ENCODE measurements at regions not wholly inside any gene's neighbourhood (a gene's known extent, or its start where the extent isn't known, plus 50 kb on each side); places are given as distances from the start of the nearest gene placed in this dataset.

DNA sequence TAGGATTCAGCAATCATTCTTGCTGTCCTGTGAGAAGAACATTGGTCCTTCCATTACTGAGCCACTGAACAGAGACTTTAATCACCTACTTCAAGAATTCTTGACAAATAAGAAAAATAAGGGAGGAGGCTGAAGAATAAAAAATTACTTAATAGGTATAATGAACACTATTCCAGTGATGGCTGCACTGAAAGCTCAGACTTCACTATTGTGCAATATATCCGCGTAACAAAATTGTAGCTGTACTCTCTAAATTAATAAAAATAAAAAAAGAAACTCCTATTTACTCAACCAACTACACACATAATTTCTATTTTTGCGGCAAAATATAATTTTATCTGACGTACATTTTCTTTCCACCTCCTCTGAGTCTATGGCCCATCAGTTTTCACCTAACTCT, 2441.0 kb downstream of the PCDH7 start:
- no peak overlapping the region for H3K4me3 ChIP-seq (ENCODE audit: low read length)
- no peak for DNase-seq (ENCODE audit: low read depth)
- TF ChIP-seq, protein P1, sequence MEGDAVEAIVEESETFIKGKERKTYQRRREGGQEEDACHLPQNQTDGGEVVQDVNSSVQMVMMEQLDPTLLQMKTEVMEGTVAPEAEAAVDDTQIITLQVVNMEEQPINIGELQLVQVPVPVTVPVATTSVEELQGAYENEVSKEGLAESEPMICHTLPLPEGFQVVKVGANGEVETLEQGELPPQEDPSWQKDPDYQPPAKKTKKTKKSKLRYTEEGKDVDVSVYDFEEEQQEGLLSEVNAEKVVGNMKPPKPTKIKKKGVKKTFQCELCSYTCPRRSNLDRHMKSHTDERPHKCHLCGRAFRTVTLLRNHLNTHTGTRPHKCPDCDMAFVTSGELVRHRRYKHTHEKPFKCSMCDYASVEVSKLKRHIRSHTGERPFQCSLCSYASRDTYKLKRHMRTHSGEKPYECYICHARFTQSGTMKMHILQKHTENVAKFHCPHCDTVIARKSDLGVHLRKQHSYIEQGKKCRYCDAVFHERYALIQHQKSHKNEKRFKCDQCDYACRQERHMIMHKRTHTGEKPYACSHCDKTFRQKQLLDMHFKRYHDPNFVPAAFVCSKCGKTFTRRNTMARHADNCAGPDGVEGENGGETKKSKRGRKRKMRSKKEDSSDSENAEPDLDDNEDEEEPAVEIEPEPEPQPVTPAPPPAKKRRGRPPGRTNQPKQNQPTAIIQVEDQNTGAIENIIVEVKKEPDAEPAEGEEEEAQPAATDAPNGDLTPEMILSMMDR (conservative IDR thresholded peaks at IDR 0.05; ENCODE audit: low read length): no peak

DNA sequence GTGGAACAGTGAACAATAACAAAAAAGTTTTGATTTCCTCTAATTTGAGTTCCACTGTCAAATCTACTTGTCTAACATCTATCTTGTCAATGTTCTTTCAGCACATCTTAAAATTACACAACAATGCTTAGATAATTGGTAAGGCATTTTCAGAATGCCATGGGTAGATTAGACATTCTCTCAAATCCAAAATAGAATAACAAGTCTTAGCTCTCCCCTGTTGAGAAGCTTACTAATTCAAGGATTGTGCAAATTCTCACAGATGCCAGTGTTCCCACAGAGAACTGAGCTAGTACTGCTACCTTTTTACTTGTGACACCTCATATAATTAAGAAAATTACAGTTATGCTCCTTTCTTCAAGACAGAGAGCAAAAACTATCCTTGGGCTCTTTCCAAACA, 2442.0 kb downstream of the PCDH7 start:
- TF ChIP-seq, protein P1 (conservative IDR thresholded peaks at IDR 0.05; ENCODE audit: low read length): no peak
- DNase-seq (ENCODE audit: low read depth): peak; percentile 2
- H3K4me3 ChIP-seq (ENCODE audit: low read length): no peak overlapping the region

DNA sequence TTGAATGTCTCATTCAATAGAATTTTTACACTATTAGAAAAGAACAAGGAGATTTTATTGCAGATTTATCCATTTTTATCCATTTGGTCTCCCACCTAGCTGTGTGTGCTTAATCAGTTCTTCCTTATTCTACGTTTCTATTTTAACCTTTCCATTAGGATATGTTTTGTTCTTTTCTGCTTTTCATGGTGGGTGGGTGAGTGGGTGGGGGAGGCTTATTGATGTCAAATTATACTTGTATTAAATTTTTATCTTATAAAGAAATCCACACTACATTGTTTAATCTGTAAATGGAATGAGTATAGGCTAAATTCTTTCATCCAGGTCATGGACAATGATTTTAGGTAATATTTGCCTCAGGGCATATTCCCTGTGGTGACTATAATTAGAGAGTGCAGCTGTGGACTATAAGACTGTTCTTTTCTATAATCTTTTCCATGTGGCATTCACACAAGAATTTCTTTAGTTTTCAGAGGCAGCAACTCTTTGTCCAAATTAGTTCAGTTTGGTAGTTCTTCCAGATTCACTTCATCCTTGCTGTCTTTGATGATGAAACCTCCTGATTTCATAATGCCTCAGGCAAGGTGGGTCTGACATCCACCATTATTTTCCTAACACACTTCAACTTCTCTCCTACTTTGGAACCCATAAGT, 2451.8 kb downstream of the PCDH7 start:
- DNase-seq (ENCODE audit: low read depth): no peak
- TF ChIP-seq, protein P1 (conservative IDR thresholded peaks at IDR 0.05; ENCODE audit: low read length): no peak
- H3K4me3 ChIP-seq (ENCODE audit: low read length): no peak overlapping the region

DNA sequence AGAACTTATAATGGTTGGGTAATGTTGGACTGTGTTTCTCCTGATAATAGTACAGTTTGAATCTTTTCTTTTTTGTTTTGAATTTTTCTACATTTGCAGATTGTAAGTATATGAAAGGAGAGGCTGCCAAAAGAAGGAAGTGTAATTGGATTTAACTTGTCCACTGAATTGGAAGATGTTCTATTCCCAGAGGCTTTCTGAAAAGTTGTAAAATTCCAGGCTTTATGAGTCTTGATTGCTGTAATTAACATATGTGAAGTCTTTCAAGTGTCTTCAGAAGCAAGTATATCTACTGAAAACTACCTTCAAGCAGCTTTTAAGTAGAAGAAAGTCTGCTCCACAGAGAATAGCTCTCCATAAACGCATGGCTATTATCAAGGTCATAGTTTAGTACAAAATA, 2456.4 kb downstream of the PCDH7 start:
- no peak overlapping the region for H3K4me3 ChIP-seq (ENCODE audit: low read length)
- DNase-seq (ENCODE audit: low read depth): no peak

DNA sequence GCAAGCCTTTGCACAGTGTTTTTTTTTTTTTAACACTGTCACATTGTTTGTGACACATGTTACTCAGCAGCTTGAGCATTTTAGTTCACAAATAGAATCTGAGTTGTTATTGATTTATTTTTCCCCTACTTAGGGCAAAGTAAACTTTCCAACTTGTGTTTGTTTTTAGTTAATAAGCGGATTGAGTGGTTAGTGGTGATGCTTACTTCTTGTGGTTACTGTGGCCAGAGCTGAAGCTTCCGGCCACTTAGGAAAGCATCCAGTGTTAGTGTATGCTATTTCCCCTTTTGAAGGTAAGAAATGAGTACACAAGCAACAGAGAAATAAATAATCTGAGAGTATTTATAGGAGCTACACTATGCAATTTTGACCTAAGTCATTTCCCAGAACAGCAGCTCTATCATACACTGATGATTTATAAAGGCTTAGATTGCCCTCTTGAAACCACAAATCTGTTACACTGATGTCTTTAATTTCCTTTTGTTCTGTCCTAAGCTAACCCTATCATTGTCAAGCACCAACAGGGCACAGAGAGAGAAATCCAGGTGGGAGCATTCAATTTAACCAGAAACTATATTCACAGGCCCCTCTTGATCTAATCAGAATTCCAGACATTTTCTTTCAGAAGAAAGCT, 2464.6 kb downstream of the PCDH7 start:
- no peak for DNase-seq (ENCODE audit: low read depth)
- TF ChIP-seq, protein P1 (conservative IDR thresholded peaks at IDR 0.05; ENCODE audit: low read length): no peak
- no peak overlapping the region for H3K4me3 ChIP-seq (ENCODE audit: low read length)

More for the DNA sequence above, 2456.4 kb downstream of the PCDH7 start:
- TF ChIP-seq, protein P1 (conservative IDR thresholded peaks at IDR 0.05; ENCODE audit: low read length): no peak

DNA sequence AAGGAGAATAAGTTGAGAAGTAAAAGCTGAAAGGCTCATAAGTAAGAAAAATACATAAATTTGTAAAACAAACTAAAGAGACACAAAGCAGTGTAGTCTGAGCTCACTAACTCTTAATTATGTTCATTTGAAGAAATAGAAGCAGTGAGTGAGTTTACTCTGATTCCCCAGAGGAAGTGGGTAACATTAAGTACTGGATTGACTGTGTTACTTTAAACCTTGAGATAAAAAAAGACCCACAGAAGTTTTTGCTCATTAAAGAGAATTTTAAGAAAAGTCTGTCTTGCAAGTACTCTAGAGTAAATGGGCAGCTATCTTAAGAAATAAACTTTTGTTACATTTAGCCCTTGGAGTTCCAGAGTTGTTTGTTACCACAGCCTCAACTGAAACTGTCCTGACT, 2466.9 kb downstream of the PCDH7 start:
- H3K4me3 ChIP-seq (ENCODE audit: low read length): no peak overlapping the region
- DNase-seq (ENCODE audit: low read depth): no peak
- TF ChIP-seq, protein P1 (conservative IDR thresholded peaks at IDR 0.05; ENCODE audit: low read length): no peak

DNA sequence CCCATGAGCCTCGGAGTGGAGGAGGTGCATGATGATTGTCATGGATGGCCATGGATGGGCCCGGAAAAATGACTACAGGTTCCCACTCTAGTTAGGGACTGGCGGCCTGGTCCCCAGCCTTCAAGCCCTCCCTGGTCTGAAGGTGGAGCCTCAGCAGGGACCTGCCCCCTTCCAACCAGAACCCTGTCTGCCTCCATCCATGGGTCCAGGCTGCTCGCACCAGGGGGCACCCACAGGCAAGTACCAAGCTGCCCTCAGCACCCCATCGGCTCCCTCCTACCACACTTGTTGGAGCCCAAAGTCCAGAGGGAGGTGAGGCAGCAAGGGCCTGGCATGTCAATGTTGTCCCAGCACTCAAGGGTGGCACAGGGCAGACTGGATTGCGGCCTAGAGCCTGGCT, 2468.6 kb downstream of the PCDH7 start:
- no peak overlapping the region for H3K4me3 ChIP-seq (ENCODE audit: low read length)
- TF ChIP-seq, protein P1 (conservative IDR thresholded peaks at IDR 0.05; ENCODE audit: low read length): no peak
- no peak for DNase-seq (ENCODE audit: low read depth)
